ENCODE measurements at regions not wholly inside any gene's neighbourhood (a gene's known extent, or its start where the extent isn't known, plus 50 kb on each side); places are given as distances from the start of the nearest gene placed in this dataset.

DNA sequence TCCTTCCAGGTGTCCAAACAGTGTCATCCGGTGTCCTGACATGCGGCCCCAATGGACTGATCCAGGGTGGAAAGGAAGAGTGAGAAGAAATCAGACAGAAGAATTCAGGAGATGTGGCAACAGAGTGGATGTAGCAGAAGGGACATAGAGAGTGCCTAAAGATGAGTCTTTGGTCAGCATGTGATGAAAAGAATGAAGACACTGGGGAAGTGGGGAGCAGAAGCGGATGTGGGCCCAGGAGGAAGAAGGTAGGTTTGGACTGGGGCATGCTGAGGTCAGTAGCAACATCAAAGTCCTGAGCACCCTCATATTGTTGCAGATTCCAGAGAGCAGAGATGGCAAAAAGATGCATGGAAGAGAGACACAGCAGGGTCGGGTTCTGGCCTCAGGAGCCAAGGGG is 71.8 kb upstream of the STEAP1B start:
- BruUV-seq (replicated peaks) = no TSS peak
- intact Hi-C loops (cut with micrococcal nuclease; ENCODE audit: unreplicated experiment) = no loop called here
- ATAC-seq (no peak), DNase-seq (ENCODE audit: low read depth, low spot score) (no peak)
- in situ Hi-C loops (cut with HindIII; ENCODE audit: low pct_unique_long_range_greater_than_20kb, low sequenced_read_pairs) = no loop called here
- CTCF ChIA-PET = interaction anchor here (0.6 kb wide), 1 partner anchor 599 kb away, joined by 7 read pairs; no protein-coding TSS in a partner anchor
- Histone ChIP-seq H3K27me3 (ENCODE audit: control insufficient read depth, insufficient read depth, low read length) (no peaks in the 10 kb centered on the region), H3K4me1 (ENCODE audit: control insufficient read depth, insufficient read depth, low read length) (no peaks in the 10 kb centered on the region), H3K4me3 (ENCODE audit: low read depth in 2 of 2, low read length in 2 of 2) (no peak overlapping the region), H3K36me3 (ENCODE audit: control insufficient read depth, insufficient read depth, low read length) (no peaks in the 10 kb centered on the region), H3K27ac (ENCODE audit: low read length) (no peak overlapping the region), H3K9me3 (ENCODE audit: control insufficient read depth, insufficient read depth, low read depth, low read length) (no peaks in the 10 kb centered on the region)
- POLR2A ChIA-PET = no interaction called here
- TF ChIP-seq TCF7L2 (IDR thresholded peaks at IDR 0.05; ENCODE audit: low read depth, low read length) (no peak), CTCF (IDR thresholded peaks at IDR 0.05) (no peak), SIN3A (IDR thresholded peaks at IDR 0.05; ENCODE audit: borderline replicate concordance, insufficient read depth, low read depth, low read length) (no peak), POLR2AphosphoS5 (IDR thresholded peaks at IDR 0.05; ENCODE audit: low read depth, low read length) (no peak)
- TF ChIP-seq, protein P1, sequence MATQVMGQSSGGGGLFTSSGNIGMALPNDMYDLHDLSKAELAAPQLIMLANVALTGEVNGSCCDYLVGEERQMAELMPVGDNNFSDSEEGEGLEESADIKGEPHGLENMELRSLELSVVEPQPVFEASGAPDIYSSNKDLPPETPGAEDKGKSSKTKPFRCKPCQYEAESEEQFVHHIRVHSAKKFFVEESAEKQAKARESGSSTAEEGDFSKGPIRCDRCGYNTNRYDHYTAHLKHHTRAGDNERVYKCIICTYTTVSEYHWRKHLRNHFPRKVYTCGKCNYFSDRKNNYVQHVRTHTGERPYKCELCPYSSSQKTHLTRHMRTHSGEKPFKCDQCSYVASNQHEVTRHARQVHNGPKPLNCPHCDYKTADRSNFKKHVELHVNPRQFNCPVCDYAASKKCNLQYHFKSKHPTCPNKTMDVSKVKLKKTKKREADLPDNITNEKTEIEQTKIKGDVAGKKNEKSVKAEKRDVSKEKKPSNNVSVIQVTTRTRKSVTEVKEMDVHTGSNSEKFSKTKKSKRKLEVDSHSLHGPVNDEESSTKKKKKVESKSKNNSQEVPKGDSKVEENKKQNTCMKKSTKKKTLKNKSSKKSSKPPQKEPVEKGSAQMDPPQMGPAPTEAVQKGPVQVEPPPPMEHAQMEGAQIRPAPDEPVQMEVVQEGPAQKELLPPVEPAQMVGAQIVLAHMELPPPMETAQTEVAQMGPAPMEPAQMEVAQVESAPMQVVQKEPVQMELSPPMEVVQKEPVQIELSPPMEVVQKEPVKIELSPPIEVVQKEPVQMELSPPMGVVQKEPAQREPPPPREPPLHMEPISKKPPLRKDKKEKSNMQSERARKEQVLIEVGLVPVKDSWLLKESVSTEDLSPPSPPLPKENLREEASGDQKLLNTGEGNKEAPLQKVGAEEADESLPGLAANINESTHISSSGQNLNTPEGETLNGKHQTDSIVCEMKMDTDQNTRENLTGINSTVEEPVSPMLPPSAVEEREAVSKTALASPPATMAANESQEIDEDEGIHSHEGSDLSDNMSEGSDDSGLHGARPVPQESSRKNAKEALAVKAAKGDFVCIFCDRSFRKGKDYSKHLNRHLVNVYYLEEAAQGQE (IDR thresholded peaks at IDR 0.05; ENCODE audit: insufficient read depth in 1 of 2, low read depth in 2 of 2, low read length in 1 of 2) = no peak

DNA sequence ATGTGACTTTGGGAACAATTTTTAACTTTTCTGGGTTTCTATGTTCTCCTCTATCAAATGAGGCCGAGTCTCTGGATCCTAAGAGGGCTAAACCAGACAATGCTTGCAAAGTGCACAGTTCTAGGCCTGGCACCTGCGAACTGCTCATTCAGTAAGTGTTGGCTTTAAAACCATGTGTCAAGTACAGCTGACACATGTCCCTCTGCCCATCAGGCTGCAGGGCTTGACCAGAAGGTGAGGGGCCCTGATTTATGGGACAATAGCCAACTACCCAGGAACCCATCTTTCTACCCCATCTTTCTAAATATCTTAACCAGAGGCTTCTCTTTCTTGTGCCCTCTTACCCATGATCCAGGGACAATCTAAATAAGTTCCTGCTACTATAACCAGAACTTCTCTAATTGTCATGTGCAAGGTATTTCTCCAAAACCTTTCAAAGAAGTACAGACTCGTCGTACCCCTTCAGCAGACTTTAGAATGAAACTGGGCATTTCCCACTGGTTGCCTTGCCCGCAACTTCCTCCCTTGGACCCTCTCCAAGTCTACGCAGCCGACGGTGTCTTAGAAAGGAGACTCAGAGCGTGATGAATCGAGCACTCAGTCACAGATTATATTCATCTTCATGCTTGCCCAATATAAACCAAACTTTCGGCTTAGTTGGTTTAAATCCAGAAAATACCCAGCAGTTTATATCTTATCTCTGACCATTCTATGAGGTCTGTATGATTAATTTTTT is 69.8 kb upstream of the STEAP1B start:
- TF ChIP-seq POLR2AphosphoS5 (IDR thresholded peaks at IDR 0.05; ENCODE audit: low read depth, low read length) (no peak), CTCF (IDR thresholded peaks at IDR 0.05) (no peak), SIN3A (IDR thresholded peaks at IDR 0.05; ENCODE audit: borderline replicate concordance, insufficient read depth, low read depth, low read length) (no peak), TCF7L2 (IDR thresholded peaks at IDR 0.05; ENCODE audit: low read depth, low read length) (no peak)
- TF ChIP-seq, protein P1 (IDR thresholded peaks at IDR 0.05; ENCODE audit: insufficient read depth in 1 of 2, low read depth in 2 of 2, low read length in 1 of 2) = no peak
- ATAC-seq (no peak), DNase-seq (ENCODE audit: low read depth, low spot score) (no peak)
- H3K27me3 ChIP-seq (ENCODE audit: control insufficient read depth, insufficient read depth, low read length) = no peaks in the 10 kb centered on the region
- intact Hi-C loops (cut with micrococcal nuclease; ENCODE audit: unreplicated experiment) (no loop called here), in situ Hi-C loops (cut with HindIII; ENCODE audit: low pct_unique_long_range_greater_than_20kb, low sequenced_read_pairs) (no loop called here)
- H3K27ac ChIP-seq (ENCODE audit: low read length) = no peak overlapping the region
- H3K4me1 ChIP-seq (ENCODE audit: control insufficient read depth, insufficient read depth, low read length) = peaks cover 11% of the 10 kb centered on the region
- BruUV-seq (replicated peaks) = no TSS peak
- POLR2A ChIA-PET = interaction anchor here (0.5 kb wide), 1 partner anchor 1143 kb away, joined by 5 read pairs; no protein-coding TSS in a partner anchor
- H3K9me3 ChIP-seq (ENCODE audit: control insufficient read depth, insufficient read depth, low read depth, low read length) = no peaks in the 10 kb centered on the region
- CTCF ChIA-PET = no interaction called here
- H3K4me3 ChIP-seq (ENCODE audit: low read depth in 2 of 2, low read length in 2 of 2) = no peak overlapping the region
- no peaks in the 10 kb centered on the region for H3K36me3 ChIP-seq (ENCODE audit: control insufficient read depth, insufficient read depth, low read length)
